SK-N-SH treated with all-trans-retinoic acid at 6 μM for 48 hours (cell line): ENCODE measurements at regions not wholly inside any gene's neighbourhood (a gene's known extent, or its start where the extent isn't known, plus 50 kb on each side); places are given as distances from the start of the nearest gene placed in this dataset.

Source experiments
- ATAC-seq: fragments of 200-7000 bp; cut with Tn5 transposase; 3 replicates; pipeline ENCODE4 v1.9.1; 2020; ENCODE audit warnings: mild to moderate bottlenecking, moderate library complexity
- ARNTL ChIP-seq: fragments of 450-650 bp; formaldehyde crosslinking; IDR thresholded peaks from 2 replicates; pipeline ENCODE4 v1.5.0; 2020; ENCODE audit warnings: low read depth, mild to moderate bottlenecking, moderate library complexity, borderline replicate concordance
- BACH2 ChIP-seq: fragments of 250-450 bp; sonication (Bioruptor Pico); IDR thresholded peaks from 2 replicates; pipeline ENCODE4 v1.9.0; 2021; ENCODE audit warnings: mild to moderate bottlenecking, borderline replicate concordance
- CREB5 ChIP-seq: fragments of 250-450 bp; sonication (Bioruptor Pico); IDR thresholded peaks from 2 replicates; pipeline ENCODE4 v1.5.1; 2020; ENCODE audit warnings: low read depth, mild to moderate bottlenecking, moderate library complexity
- CSRNP3 ChIP-seq: fragments of 250-450 bp; sonication (Bioruptor Pico); IDR thresholded peaks from 2 replicates; pipeline ENCODE4 v1.5.1; 2021; ENCODE audit warnings: mild to moderate bottlenecking, moderate library complexity
- ESRRG ChIP-seq: fragments of 250-450 bp; sonication (Bioruptor Pico); IDR thresholded peaks from 2 replicates; pipeline ENCODE4 v1.6.1; 2021; ENCODE audit warnings: mild to moderate bottlenecking
- GLIS3 ChIP-seq: fragments of 250-450 bp; sonication (Bioruptor Pico); IDR thresholded peaks from 2 replicates; pipeline ENCODE4 v1.5.0; 2020; ENCODE audit warnings: mild to moderate bottlenecking, moderate library complexity
- ISL1 ChIP-seq: fragments of 250-450 bp; sonication (Bioruptor Pico); IDR thresholded peaks from 2 replicates; pipeline ENCODE4 v2.1.2; 2022; ENCODE audit warnings: mild to moderate bottlenecking, moderate library complexity
- OSR1 ChIP-seq: fragments of 250-450 bp; sonication (Bioruptor Pico); IDR thresholded peaks from 2 replicates; pipeline ENCODE4 v1.8.0; 2022; ENCODE audit warnings: moderate library complexity, mild to moderate bottlenecking, inconsistent platforms
- PATZ1 ChIP-seq: fragments of 250-450 bp; sonication (Bioruptor Pico); IDR thresholded peaks from 2 replicates; pipeline ENCODE4 v1.8.0; 2020; ENCODE audit warnings: mild to moderate bottlenecking, moderate library complexity, borderline replicate concordance
- POU6F1 ChIP-seq: fragments of 250-450 bp; sonication (Bioruptor Pico); IDR thresholded peaks from 2 replicates; pipeline ENCODE4 v1.8.0; 2021; ENCODE audit warnings: low read depth, mild to moderate bottlenecking, moderate library complexity, borderline replicate concordance
- PPARA ChIP-seq: fragments of 250-450 bp; sonication (Bioruptor Pico); IDR thresholded peaks from 2 replicates; pipeline ENCODE4 v1.5.0; 2020; ENCODE audit warnings: mild to moderate bottlenecking, borderline replicate concordance
- RARB ChIP-seq: fragments of 250-450 bp; sonication (Bioruptor Pico); IDR thresholded peaks from 2 replicates; pipeline ENCODE4 v1.8.0; 2021; ENCODE audit warnings: mild to moderate bottlenecking, moderate library complexity
- SNAI2 ChIP-seq: fragments of 250-450 bp; sonication (Bioruptor Pico); IDR thresholded peaks from 2 replicates; pipeline ENCODE4 v1.5.0; 2020; ENCODE audit warnings: mild to moderate bottlenecking, moderate library complexity
- TCF4 ChIP-seq: fragments of 250-450 bp; sonication (Bioruptor Pico); IDR thresholded peaks from 2 replicates; pipeline ENCODE4 v1.8.0; 2021; ENCODE audit warnings: mild to moderate bottlenecking, moderate library complexity, borderline replicate concordance
- TOX ChIP-seq: fragments of 250-450 bp; sonication (Bioruptor Pico); IDR thresholded peaks from 2 replicates; pipeline ENCODE4 v1.8.0; 2021; ENCODE audit warnings: mild to moderate bottlenecking, moderate library complexity, borderline replicate concordance
- TSHZ2 ChIP-seq: fragments of 250-450 bp; sonication (Bioruptor Pico); IDR thresholded peaks from 2 replicates; pipeline ENCODE4 v1.5.0; 2020; ENCODE audit warnings: mild to moderate bottlenecking, moderate library complexity
- ZC3H10 ChIP-seq: fragments of 250-450 bp; sonication (Bioruptor Pico); IDR thresholded peaks from 2 replicates; pipeline ENCODE4 v1.5.1; 2021; ENCODE audit warnings: mild to moderate bottlenecking, moderate library complexity
- ZFP3 ChIP-seq: fragments of 250-450 bp; sonication (Bioruptor Pico); IDR thresholded peaks from 2 replicates; pipeline ENCODE4 v1.5.0; 2020; ENCODE audit warnings: mild to moderate bottlenecking, moderate library complexity
- ZFP30 ChIP-seq: fragments of 450-650 bp; formaldehyde crosslinking; IDR thresholded peaks from 2 replicates; pipeline ENCODE4 v1.5.0; 2022; ENCODE audit warnings: mild to moderate bottlenecking, moderate library complexity
- ZNF70 ChIP-seq: fragments of 450-650 bp; formaldehyde crosslinking; IDR thresholded peaks from 2 replicates; pipeline ENCODE4 v1.5.0; 2020; ENCODE audit warnings: mild to moderate bottlenecking, moderate library complexity

GRCh38 chr16:85989863-85990643, 91.1 kb downstream of the IRF8 start:
- TF ChIP-seq GLIS3 = no peak
- no peak for TF ChIP-seq TCF4 (CRISPR knock-in tag)
- TF ChIP-seq, all 23 proteins: peak for 0
- no peak for ATAC-seq

GRCh38 chr16:85990861-85991301, 91.9 kb downstream of the IRF8 start:
- ATAC-seq = no peak

GRCh38 chr16:85991425-85991824, 92.5 kb downstream of the IRF8 start:
- no peak for ATAC-seq
- TF ChIP-seq TSHZ2 (CRISPR knock-in tag) = no peak
- no peak for TF ChIP-seq TCF4 (CRISPR knock-in tag)
- TF ChIP-seq ARNTL (CRISPR knock-in tag) = no peak
- no peak for TF ChIP-seq PATZ1 (CRISPR knock-in tag)
- TF ChIP-seq CREB5 = no peak
- TF ChIP-seq RARB (CRISPR knock-in tag) = no peak
- no peak for TF ChIP-seq ESRRG (CRISPR knock-in tag)
- no peak for TF ChIP-seq OSR1
- TF ChIP-seq PPARA (CRISPR knock-in tag) = no peak
- TF ChIP-seq TOX (CRISPR knock-in tag) = no peak
- no peak for TF ChIP-seq BACH2
- no peak for TF ChIP-seq POU6F1 (CRISPR knock-in tag)
- TF ChIP-seq ZC3H10 (CRISPR knock-in tag) = no peak
- no peak for TF ChIP-seq SNAI2 (CRISPR knock-in tag)
- TF ChIP-seq GLIS3 = no peak
- no peak for TF ChIP-seq ZFP3 (CRISPR knock-in tag)
- TF ChIP-seq CSRNP3 (CRISPR knock-in tag) = no peak
- no peak for TF ChIP-seq ZFP30
- no peak for TF ChIP-seq ZNF70 (CRISPR knock-in tag)
- TF ChIP-seq, all 23 proteins: peak for 0

More at GRCh38 chr16:85990861-85991301, 91.9 kb downstream of the IRF8 start:
- no peak for TF ChIP-seq RARB (CRISPR knock-in tag)
- no peak for TF ChIP-seq ISL1
- no peak for TF ChIP-seq TCF4 (CRISPR knock-in tag)
- TF ChIP-seq POU6F1 (CRISPR knock-in tag) = no peak
- no peak for TF ChIP-seq GLIS3
- TF ChIP-seq ESRRG (CRISPR knock-in tag) = no peak
